HL-60 (cell line): ENCODE measurements at regions not wholly inside any gene's neighbourhood (a gene's known extent, or its start where the extent isn't known, plus 50 kb on each side); places are given as distances from the start of the nearest gene placed in this dataset.

ENCODE experiments used
- DNase-seq, 2 experiments: peaks; one replicate each; pipeline ENCODE4 v3.0.0-alpha.2; 2010 to 2020; ENCODE audit warnings: low read depth in 1 of 2, low spot score in 1 of 2
- H3K27ac ChIP-seq: fragments of 250-450 bp; sonication (Bioruptor Pico); replicated peaks from 2 replicates; pipeline ENCODE4 v1.5.1; 2020; ENCODE audit warnings: mild to moderate bottlenecking, moderate library complexity
- H3K27me3 ChIP-seq: fragments of 250-450 bp; sonication (Bioruptor Pico); 2 replicates; pipeline ENCODE4 v1.5.1; 2021; ENCODE audit warnings: mild to moderate bottlenecking, moderate library complexity; ENCODE audit not compliant: insufficient read depth, poor library complexity, severe bottlenecking
- H3K4me3 ChIP-seq: replicated peaks from 2 replicates; pipeline ENCODE4 v1.5.1; 2011; ENCODE audit warnings: mild to moderate bottlenecking, control low read depth, low read length; ENCODE audit not compliant: insufficient read depth
- GABPA ChIP-seq: IDR thresholded peaks from 2 replicates; pipeline ENCODE4 v1.6.1; 2012; ENCODE audit warnings: low read depth
- POLR2AphosphoS5 ChIP-seq: IDR thresholded peaks from 2 replicates; pipeline ENCODE4 v1.6.1; 2012; ENCODE audit warnings: low read depth
- SPI1 ChIP-seq: IDR thresholded peaks from 2 replicates; pipeline ENCODE4 v1.6.1; 2012; ENCODE audit warnings: low read depth, mild to moderate bottlenecking, borderline replicate concordance
- TF ChIP-seq, protein P1 (sequence below): IDR thresholded peaks from one replicate; pipeline ENCODE4 v1.5.1; 2011; ENCODE audit warnings: low read length, control low read depth, inconsistent platforms; ENCODE audit not compliant: insufficient read depth
- TF ChIP-seq, protein P2 (sequence below): IDR thresholded peaks from 2 replicates; pipeline ENCODE4 v1.6.1; 2012; ENCODE audit warnings: low read depth; ENCODE audit not compliant: insufficient replicate concordance

GRCh38 chr1:238546118-238546517 is 655.4 kb upstream of the ZP4 start:
- no peak for DNase-seq
- TF ChIP-seq POLR2AphosphoS5 (no peak), SPI1 (no peak)
- TF ChIP-seq, protein P1, sequence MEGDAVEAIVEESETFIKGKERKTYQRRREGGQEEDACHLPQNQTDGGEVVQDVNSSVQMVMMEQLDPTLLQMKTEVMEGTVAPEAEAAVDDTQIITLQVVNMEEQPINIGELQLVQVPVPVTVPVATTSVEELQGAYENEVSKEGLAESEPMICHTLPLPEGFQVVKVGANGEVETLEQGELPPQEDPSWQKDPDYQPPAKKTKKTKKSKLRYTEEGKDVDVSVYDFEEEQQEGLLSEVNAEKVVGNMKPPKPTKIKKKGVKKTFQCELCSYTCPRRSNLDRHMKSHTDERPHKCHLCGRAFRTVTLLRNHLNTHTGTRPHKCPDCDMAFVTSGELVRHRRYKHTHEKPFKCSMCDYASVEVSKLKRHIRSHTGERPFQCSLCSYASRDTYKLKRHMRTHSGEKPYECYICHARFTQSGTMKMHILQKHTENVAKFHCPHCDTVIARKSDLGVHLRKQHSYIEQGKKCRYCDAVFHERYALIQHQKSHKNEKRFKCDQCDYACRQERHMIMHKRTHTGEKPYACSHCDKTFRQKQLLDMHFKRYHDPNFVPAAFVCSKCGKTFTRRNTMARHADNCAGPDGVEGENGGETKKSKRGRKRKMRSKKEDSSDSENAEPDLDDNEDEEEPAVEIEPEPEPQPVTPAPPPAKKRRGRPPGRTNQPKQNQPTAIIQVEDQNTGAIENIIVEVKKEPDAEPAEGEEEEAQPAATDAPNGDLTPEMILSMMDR = no peak
- no peak overlapping the region for H3K4me3 ChIP-seq
- no peaks in the 10 kb centered on the region for H3K27me3 ChIP-seq
- no peak overlapping the region for H3K27ac ChIP-seq

GRCh38 chr1:238537641-238538040 is 646.9 kb upstream of the ZP4 start:
- H3K27me3 ChIP-seq = no peaks in the 10 kb centered on the region
- no peak overlapping the region for H3K27ac ChIP-seq
- H3K4me3 ChIP-seq = no peak overlapping the region
- DNase-seq = no peak
- TF ChIP-seq, protein P1 = no peak
- TF ChIP-seq POLR2AphosphoS5 = no peak
- TF ChIP-seq GABPA = no peak
- TF ChIP-seq, protein P2, sequence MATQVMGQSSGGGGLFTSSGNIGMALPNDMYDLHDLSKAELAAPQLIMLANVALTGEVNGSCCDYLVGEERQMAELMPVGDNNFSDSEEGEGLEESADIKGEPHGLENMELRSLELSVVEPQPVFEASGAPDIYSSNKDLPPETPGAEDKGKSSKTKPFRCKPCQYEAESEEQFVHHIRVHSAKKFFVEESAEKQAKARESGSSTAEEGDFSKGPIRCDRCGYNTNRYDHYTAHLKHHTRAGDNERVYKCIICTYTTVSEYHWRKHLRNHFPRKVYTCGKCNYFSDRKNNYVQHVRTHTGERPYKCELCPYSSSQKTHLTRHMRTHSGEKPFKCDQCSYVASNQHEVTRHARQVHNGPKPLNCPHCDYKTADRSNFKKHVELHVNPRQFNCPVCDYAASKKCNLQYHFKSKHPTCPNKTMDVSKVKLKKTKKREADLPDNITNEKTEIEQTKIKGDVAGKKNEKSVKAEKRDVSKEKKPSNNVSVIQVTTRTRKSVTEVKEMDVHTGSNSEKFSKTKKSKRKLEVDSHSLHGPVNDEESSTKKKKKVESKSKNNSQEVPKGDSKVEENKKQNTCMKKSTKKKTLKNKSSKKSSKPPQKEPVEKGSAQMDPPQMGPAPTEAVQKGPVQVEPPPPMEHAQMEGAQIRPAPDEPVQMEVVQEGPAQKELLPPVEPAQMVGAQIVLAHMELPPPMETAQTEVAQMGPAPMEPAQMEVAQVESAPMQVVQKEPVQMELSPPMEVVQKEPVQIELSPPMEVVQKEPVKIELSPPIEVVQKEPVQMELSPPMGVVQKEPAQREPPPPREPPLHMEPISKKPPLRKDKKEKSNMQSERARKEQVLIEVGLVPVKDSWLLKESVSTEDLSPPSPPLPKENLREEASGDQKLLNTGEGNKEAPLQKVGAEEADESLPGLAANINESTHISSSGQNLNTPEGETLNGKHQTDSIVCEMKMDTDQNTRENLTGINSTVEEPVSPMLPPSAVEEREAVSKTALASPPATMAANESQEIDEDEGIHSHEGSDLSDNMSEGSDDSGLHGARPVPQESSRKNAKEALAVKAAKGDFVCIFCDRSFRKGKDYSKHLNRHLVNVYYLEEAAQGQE = no peak
- no peak for TF ChIP-seq SPI1

- DNase-seq = no peak
- Histone ChIP-seq H3K27me3 (no peaks in the 10 kb centered on the region), H3K27ac (no peak overlapping the region), H3K4me3 (no peak overlapping the region)
- TF ChIP-seq POLR2AphosphoS5 = no peak
- TF ChIP-seq, protein P1 = no peak
- TF ChIP-seq SPI1 = no peak
- TF ChIP-seq, protein P2 = no peak
- no peak for TF ChIP-seq GABPA
Observed at GRCh38 chr1:238530209-238530851, 639.6 kb upstream of the ZP4 start.

- H3K27me3 ChIP-seq = no peaks in the 10 kb centered on the region
Observed at GRCh38 chr1:238517711-238518110, 627.0 kb upstream of the ZP4 start.

More at GRCh38 chr1:238517711-238518110, 627.0 kb upstream of the ZP4 start:
- TF ChIP-seq GABPA (no peak), POLR2AphosphoS5 (no peak), SPI1 (no peak)
- TF ChIP-seq, protein P1 = no peak
- TF ChIP-seq, protein P2 = no peak
- Histone ChIP-seq H3K27ac (no peak overlapping the region), H3K4me3 (no peak overlapping the region)
- no peak for DNase-seq
